ENCODE measurements at regions not wholly inside any gene's neighbourhood (a gene's known extent, or its start where the extent isn't known, plus 50 kb on each side); places are given as distances from the start of the nearest gene placed in this dataset.

GRCh38 chr1:63042278-63042677 is 258.3 kb downstream of the ATG4C start:
- Histone ChIP-seq H3K9me3 (no peaks in the 10 kb centered on the region), H3K27ac (no peak overlapping the region), H3K4me1 (no peaks in the 10 kb centered on the region), H3K36me3 (no peaks in the 10 kb centered on the region), H3K4me3 (no peak overlapping the region), H3K27me3 (no peaks in the 10 kb centered on the region)
- no peak for DNase-seq (ENCODE audit: low spot score in 2 of 2)
- no peak for TF ChIP-seq POLR2AphosphoS5 (IDR thresholded peaks at IDR 0.05)
- TF ChIP-seq EP300 (IDR thresholded peaks at IDR 0.05) = no peak
- TF ChIP-seq, protein P1, sequence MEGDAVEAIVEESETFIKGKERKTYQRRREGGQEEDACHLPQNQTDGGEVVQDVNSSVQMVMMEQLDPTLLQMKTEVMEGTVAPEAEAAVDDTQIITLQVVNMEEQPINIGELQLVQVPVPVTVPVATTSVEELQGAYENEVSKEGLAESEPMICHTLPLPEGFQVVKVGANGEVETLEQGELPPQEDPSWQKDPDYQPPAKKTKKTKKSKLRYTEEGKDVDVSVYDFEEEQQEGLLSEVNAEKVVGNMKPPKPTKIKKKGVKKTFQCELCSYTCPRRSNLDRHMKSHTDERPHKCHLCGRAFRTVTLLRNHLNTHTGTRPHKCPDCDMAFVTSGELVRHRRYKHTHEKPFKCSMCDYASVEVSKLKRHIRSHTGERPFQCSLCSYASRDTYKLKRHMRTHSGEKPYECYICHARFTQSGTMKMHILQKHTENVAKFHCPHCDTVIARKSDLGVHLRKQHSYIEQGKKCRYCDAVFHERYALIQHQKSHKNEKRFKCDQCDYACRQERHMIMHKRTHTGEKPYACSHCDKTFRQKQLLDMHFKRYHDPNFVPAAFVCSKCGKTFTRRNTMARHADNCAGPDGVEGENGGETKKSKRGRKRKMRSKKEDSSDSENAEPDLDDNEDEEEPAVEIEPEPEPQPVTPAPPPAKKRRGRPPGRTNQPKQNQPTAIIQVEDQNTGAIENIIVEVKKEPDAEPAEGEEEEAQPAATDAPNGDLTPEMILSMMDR (IDR thresholded peaks at IDR 0.05) = no peak
- 43% methylated on average over 4 of the region's 4 CpGs for WGBS

GRCh38 chr1:63046539-63046938 is 262.6 kb downstream of the ATG4C start:
- no peaks in the 10 kb centered on the region for H3K4me1 ChIP-seq
- no peaks in the 10 kb centered on the region for H3K36me3 ChIP-seq
- no peaks in the 10 kb centered on the region for H3K9me3 ChIP-seq
- H3K4me3 ChIP-seq = no peak overlapping the region
- TF ChIP-seq, protein P1 (IDR thresholded peaks at IDR 0.05) = no peak
- TF ChIP-seq POLR2A (IDR thresholded peaks at IDR 0.05) (no peak), POLR2AphosphoS5 (IDR thresholded peaks at IDR 0.05) (no peak), EP300 (IDR thresholded peaks at IDR 0.05) (no peak)
- no peak overlapping the region for H3K27ac ChIP-seq
- no peaks in the 10 kb centered on the region for H3K27me3 ChIP-seq
- WGBS = 86% methylated on average over 2 of the region's 2 CpGs
- DNase-seq (ENCODE audit: low spot score in 2 of 2) = no peak

GRCh38 chr1:63049135-63049534 is 265.2 kb downstream of the ATG4C start:
- no peak overlapping the region for H3K27ac ChIP-seq
- TF ChIP-seq, protein P1 (IDR thresholded peaks at IDR 0.05) = no peak
- TF ChIP-seq POLR2AphosphoS5 (IDR thresholded peaks at IDR 0.05) = no peak
- TF ChIP-seq POLR2A (IDR thresholded peaks at IDR 0.05) = no peak
- no peak for TF ChIP-seq EP300 (IDR thresholded peaks at IDR 0.05)
- WGBS = 78% methylated on average over 2 of the region's 2 CpGs
- H3K4me3 ChIP-seq = no peak overlapping the region
- no peaks in the 10 kb centered on the region for H3K9me3 ChIP-seq
- no peak for DNase-seq (ENCODE audit: low spot score in 2 of 2)
- H3K27me3 ChIP-seq = no peaks in the 10 kb centered on the region
- no peaks in the 10 kb centered on the region for H3K36me3 ChIP-seq
- no peaks in the 10 kb centered on the region for H3K4me1 ChIP-seq

- Histone ChIP-seq H3K9me3 (no peaks in the 10 kb centered on the region), H3K4me1 (no peaks in the 10 kb centered on the region), H3K36me3 (no peaks in the 10 kb centered on the region), H3K27ac (no peak overlapping the region), H3K27me3 (peaks cover 3% of the 10 kb centered on the region), H3K4me3 (no peak overlapping the region)
- TF ChIP-seq, protein P1 (IDR thresholded peaks at IDR 0.05) = no peak
- TF ChIP-seq POLR2A (IDR thresholded peaks at IDR 0.05) (no peak), EP300 (IDR thresholded peaks at IDR 0.05) (no peak), POLR2AphosphoS5 (IDR thresholded peaks at IDR 0.05) (no peak)
- no peak for DNase-seq (ENCODE audit: low spot score in 2 of 2)
- WGBS = 73% methylated on average over 5 of the region's 5 CpGs
These were observed 267.4 kb downstream of the ATG4C start for GRCh38 chr1:63051356-63051755.

GRCh38 chr1:63051886-63052285 is 268.0 kb downstream of the ATG4C start:
- Histone ChIP-seq H3K27ac (no peak overlapping the region), H3K9me3 (no peaks in the 10 kb centered on the region), H3K4me3 (no peak overlapping the region), H3K27me3 (peaks cover 3% of the 10 kb centered on the region), H3K4me1 (no peaks in the 10 kb centered on the region), H3K36me3 (no peaks in the 10 kb centered on the region)
- WGBS = 92% methylated on average over 6 of the region's 6 CpGs
- no peak for DNase-seq (ENCODE audit: low spot score in 2 of 2)
- no peak for TF ChIP-seq POLR2AphosphoS5 (IDR thresholded peaks at IDR 0.05)

DNA sequence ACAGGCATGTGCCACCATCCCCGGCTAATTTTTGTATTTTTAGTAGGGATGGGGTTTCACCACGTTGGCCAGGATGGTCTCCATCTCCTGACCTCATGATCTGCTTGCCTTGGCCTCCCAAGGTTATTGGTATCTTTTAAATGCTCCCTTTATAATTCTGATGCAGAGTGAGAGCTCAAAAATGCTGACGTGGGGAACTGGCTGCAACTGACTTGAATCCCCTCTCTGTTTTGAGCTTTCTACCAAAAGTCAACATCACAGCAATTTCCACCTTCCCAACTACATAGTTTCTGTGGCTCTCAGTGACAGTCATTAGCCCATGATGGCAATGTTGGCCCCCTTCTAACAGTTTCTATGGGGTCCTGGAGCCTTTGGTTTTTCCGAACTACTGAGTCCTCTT is 268.2 kb upstream of the FOXD3 start:
- 65% methylated on average over 4 of the region's 4 CpGs for WGBS
- Histone ChIP-seq H3K27ac (no peak overlapping the region), H3K9me3 (no peaks in the 10 kb centered on the region), H3K4me3 (no peak overlapping the region), H3K36me3 (no peaks in the 10 kb centered on the region), H3K27me3 (peaks cover 3% of the 10 kb centered on the region), H3K4me1 (no peaks in the 10 kb centered on the region)
- no peak for DNase-seq (ENCODE audit: low spot score in 2 of 2)
- TF ChIP-seq POLR2AphosphoS5 (IDR thresholded peaks at IDR 0.05) (no peak), POLR2A (IDR thresholded peaks at IDR 0.05) (no peak), EP300 (IDR thresholded peaks at IDR 0.05) (no peak)
- TF ChIP-seq, protein P1 (IDR thresholded peaks at IDR 0.05) = no peak

All from suprapubic skin (tissue), 4 donors.